ENCODE measurements at regions not wholly inside any gene's neighbourhood (a gene's known extent, or its start where the extent isn't known, plus 50 kb on each side); places are given as distances from the start of the nearest gene placed in this dataset.
"Not testable (repeated sequence)": the region's sequence is repeated elsewhere in the genome, so short reads cannot be mapped to it uniquely, and the experiment has no call there.

DNA sequence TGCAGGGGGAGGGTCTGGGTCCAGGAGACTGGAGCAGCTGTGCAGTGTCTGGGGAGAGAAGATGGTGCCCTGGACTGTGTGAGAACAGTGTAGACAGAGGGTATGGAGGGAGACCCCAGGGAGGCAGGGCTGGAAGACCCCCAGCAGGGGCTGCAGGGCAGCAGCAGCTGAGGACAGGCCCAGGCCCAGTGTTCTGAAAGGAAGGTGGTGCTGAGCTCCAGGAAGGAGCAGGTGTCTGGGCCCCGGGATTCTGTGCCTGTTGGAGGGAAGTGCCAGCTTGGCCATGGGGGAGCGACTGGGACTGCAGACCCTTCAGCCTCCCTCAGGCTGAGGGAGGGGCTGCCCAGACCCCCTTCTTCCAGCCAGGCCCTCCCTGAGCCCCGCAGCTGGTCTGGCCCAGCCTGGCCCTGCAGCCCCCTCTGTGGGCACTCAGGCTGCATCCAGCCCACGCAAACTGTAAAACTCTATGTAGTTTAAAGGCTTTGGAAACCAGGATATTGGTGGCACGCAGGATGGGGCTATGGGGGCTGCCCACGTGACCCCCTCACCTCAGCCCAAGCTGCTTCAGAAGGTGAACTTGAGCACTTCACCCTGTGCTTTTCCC lies 519.2 kb downstream of the PTPRU start:
- not testable (repeated sequence) for TF ChIP-seq KLF15 (CRISPR knock-in tag; IDR thresholded peaks at IDR 0.05; ENCODE audit: borderline replicate concordance); NR1H2 (CRISPR knock-in tag; IDR thresholded peaks at IDR 0.05; ENCODE audit: borderline replicate concordance, low read depth); POLR2AphosphoS5 (IDR thresholded peaks at IDR 0.05; ENCODE audit: low read depth, low read length); SMAD1 (CRISPR knock-in tag; IDR thresholded peaks at IDR 0.05; ENCODE audit: borderline replicate concordance, low read depth); ZNF629 (CRISPR knock-in tag; conservative IDR thresholded peaks at IDR 0.05); ZNF501 (CRISPR knock-in tag; IDR thresholded peaks at IDR 0.05); IKZF1 (IDR thresholded peaks at IDR 0.05); EZH2 (conservative IDR thresholded peaks at IDR 0.05; ENCODE audit: low read depth, low read length); ZNF549 (CRISPR knock-in tag; IDR thresholded peaks at IDR 0.05)
- TF ChIP-seq, protein P1, sequence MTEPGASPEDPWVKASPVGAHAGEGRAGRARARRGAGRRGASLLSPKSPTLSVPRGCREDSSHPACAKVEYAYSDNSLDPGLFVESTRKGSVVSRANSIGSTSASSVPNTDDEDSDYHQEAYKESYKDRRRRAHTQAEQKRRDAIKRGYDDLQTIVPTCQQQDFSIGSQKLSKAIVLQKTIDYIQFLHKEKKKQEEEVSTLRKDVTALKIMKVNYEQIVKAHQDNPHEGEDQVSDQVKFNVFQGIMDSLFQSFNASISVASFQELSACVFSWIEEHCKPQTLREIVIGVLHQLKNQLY (CRISPR knock-in tag; IDR thresholded peaks at IDR 0.05): not testable (repeated sequence)
- TF ChIP-seq, protein P2, sequence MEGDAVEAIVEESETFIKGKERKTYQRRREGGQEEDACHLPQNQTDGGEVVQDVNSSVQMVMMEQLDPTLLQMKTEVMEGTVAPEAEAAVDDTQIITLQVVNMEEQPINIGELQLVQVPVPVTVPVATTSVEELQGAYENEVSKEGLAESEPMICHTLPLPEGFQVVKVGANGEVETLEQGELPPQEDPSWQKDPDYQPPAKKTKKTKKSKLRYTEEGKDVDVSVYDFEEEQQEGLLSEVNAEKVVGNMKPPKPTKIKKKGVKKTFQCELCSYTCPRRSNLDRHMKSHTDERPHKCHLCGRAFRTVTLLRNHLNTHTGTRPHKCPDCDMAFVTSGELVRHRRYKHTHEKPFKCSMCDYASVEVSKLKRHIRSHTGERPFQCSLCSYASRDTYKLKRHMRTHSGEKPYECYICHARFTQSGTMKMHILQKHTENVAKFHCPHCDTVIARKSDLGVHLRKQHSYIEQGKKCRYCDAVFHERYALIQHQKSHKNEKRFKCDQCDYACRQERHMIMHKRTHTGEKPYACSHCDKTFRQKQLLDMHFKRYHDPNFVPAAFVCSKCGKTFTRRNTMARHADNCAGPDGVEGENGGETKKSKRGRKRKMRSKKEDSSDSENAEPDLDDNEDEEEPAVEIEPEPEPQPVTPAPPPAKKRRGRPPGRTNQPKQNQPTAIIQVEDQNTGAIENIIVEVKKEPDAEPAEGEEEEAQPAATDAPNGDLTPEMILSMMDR (CRISPR knock-in tag; IDR thresholded peaks at IDR 0.05): not testable (repeated sequence)
- TF ChIP-seq, protein P3, sequence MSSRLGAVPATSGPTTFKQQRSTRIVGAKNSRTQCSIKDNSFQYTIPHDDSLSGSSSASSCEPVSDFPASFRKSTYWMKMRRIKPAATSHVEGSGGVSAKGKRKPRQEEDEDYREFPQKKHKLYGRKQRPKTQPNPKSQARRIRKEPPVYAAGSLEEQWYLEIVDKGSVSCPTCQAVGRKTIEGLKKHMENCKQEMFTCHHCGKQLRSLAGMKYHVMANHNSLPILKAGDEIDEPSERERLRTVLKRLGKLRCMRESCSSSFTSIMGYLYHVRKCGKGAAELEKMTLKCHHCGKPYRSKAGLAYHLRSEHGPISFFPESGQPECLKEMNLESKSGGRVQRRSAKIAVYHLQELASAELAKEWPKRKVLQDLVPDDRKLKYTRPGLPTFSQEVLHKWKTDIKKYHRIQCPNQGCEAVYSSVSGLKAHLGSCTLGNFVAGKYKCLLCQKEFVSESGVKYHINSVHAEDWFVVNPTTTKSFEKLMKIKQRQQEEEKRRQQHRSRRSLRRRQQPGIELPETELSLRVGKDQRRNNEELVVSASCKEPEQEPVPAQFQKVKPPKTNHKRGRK (CRISPR knock-in tag; IDR thresholded peaks at IDR 0.05): not testable (repeated sequence)
- TF ChIP-seq, protein P4, sequence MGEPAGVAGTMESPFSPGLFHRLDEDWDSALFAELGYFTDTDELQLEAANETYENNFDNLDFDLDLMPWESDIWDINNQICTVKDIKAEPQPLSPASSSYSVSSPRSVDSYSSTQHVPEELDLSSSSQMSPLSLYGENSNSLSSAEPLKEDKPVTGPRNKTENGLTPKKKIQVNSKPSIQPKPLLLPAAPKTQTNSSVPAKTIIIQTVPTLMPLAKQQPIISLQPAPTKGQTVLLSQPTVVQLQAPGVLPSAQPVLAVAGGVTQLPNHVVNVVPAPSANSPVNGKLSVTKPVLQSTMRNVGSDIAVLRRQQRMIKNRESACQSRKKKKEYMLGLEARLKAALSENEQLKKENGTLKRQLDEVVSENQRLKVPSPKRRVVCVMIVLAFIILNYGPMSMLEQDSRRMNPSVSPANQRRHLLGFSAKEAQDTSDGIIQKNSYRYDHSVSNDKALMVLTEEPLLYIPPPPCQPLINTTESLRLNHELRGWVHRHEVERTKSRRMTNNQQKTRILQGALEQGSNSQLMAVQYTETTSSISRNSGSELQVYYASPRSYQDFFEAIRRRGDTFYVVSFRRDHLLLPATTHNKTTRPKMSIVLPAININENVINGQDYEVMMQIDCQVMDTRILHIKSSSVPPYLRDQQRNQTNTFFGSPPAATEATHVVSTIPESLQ (CRISPR knock-in tag; conservative IDR thresholded peaks at IDR 0.05): not testable (repeated sequence)
